GM18867 (cell line): ENCODE measurements at regions not wholly inside any gene's neighbourhood (a gene's known extent, or its start where the extent isn't known, plus 50 kb on each side); places are given as distances from the start of the nearest gene placed in this dataset.

Experiments
- ATAC-seq: cut with Tn5 transposase; IDR thresholded peaks from one replicate; pipeline ENCODE4 v1.9.1; 2021; ENCODE audit warnings: mild to moderate bottlenecking, moderate library complexity; ENCODE audit not compliant: unreplicated experiment

- no peak for ATAC-seq
Observed at GRCh38 chr2:23128684-23129292, 256.2 kb upstream of the KLHL29 start.

DNA sequence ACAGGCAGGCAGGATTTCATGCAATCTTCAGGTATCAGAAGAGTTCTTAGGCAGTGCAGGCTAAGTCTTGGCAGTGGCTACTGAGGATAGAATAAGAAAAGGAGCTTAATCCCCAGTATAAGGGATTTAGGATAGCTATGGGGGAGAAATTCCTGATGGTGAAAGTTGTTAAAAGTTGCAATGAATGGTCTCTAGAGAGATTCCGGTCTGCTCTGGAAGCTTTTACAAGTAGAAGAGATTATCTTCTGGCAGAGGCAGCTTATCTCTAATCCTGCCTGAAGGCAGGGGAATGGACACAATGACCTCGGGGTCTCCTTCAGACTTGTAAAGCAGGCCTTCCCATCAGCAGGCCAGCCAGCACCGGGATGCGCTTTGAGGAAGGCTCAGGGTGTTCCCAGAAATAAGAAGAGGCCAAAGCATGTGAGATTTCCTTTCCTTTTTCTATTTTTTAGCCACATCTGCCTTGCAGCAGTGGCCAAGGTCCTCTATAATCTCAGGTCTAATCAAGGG lies 253.9 kb upstream of the KLHL29 start:
- no peak for ATAC-seq

- no peak for ATAC-seq
Observed at GRCh38 chr2:23132000-23132399, 253.0 kb upstream of the KLHL29 start.

DNA sequence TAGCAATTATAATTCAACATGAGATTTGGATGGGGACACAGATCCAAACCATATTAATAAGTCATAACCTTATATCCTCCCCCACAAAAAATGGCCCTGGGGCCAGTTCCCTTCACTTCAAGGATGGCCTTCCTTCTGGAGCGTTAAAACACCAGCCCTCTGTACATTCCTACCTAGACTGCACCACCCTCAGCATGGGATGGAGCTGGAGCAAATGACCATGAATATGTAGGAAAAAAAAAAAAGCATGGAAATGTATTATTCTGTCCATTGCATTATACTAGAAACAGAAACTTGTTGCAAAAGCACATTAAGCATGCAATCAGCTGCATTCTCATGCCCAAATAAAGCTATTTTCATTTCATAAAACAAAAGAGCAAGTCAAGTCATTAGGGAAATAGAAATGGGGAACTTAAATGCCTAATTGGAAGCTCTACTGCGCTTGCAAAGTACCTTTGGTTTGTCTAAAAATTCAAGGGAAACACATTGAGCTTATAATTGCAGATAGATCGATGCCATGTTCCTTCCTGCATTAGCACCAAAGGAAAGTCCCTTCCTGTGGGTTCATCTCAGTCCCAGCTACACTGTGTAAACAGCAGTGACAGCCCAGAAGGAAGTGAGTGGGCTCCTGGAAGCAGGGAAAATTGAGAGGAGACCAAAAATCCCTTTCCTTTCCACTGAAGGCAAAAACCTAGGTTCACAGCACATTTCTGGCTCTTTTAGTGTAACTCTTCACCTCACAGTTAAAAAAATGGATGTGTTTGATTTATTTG lies 252.0 kb upstream of the KLHL29 start:
- ATAC-seq: no peak

- ATAC-seq: no peak
Observed at GRCh38 chr2:23134726-23135125, 250.3 kb upstream of the KLHL29 start.

DNA sequence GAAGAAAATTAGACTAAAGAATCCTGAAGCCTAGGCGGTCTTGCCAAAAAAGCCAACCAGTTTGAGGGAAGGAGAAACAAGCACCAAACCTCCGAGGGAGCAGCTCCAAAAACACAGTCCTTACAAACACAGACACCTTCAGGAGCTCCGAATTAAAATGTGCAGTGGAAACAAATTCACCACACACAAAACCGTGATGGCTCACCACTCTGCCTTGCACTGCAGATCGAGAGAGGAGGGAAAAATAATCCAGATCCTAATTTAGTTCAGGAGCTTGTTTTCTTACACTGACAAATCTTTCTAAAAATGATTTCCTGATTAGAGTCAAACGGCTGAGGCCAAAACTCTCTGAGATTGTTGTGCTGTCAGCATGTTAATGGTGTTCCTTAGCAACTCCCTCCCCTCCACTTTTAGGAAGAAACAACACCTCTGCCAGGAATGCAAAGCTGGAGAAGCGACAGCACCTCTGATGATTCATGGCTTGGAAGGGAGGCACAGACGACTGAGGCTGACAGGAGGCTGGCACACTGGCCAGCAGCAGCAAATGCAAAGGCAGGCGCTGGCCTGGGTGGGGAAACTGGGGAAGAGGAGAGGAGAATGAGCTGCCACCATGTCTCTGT lies 249.4 kb upstream of the KLHL29 start:
- no peak for ATAC-seq

- no peak for ATAC-seq
Observed at GRCh38 chr2:23137166-23137565, 247.8 kb upstream of the KLHL29 start.

- no peak for ATAC-seq
Observed at GRCh38 chr2:23138701-23139100, 246.3 kb upstream of the KLHL29 start.

DNA sequence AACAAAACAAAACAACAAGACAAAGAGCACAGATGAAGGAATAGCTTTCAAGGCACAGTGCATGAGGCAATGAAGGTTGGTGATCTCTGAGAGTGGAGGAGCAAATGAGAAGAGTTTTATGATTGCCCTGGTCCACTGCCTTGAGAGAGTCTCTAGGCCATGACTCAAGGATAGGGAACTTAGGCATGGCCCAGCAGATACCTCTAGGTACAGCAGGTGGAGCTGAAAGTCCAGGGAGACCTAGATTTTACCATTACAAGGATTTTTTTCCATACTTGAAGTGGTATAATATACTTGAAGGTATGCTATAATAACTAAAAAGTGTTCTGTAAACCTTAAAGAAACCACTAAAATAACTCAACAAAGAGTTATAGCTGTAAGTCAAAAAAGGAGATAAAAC lies 239.5 kb upstream of the KLHL29 start:
- no peak for ATAC-seq

GRCh38 chr2:23146011-23146410 lies 239.0 kb upstream of the KLHL29 start:
- ATAC-seq: no peak

DNA sequence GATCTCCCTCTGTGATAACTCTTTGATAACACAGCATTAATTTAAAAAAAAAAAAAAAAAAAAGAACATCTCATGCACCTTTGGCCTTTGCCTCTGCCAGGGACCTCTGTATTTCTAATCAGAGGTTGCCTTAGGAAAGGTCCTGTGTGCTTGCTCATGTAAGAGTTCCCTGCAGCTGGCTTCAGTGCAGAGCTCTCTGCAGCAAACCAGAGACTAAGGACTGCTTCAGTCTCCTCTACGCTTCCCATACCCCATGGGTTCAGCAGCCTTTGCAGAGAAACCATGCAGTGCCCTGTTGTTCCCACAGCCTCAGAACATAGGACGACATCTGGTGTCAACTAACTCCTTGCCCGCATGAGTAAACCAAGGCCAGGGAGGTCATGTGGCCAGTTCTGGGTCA lies 236.6 kb upstream of the KLHL29 start:
- ATAC-seq: no peak

DNA sequence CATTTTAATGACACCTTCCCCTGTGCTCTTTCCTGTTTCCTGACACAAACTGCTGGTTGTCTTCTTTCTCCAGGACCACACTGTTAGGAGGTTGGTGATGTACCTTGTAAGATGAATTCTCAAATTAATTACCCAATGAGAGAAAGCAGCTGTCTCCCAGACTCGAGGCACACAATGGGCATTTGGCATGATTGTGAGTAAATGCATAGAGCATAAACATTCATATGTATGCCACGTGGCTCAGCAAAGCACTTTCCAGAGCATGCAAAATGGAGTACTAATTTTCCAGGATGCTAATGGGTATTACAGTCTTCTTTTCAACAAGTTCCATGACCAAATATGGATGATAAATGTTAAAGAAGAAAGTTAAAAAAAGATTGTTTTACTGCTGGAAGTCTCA lies 235.2 kb upstream of the KLHL29 start:
- no peak for ATAC-seq

GRCh38 chr2:23153484-23153883 lies 231.5 kb upstream of the KLHL29 start:
- ATAC-seq: no peak

- ATAC-seq: no peak
Observed at GRCh38 chr2:23155022-23155421, 230.0 kb upstream of the KLHL29 start.

GRCh38 chr2:23157812-23158211 lies 227.2 kb upstream of the KLHL29 start:
- ATAC-seq: no peak

DNA sequence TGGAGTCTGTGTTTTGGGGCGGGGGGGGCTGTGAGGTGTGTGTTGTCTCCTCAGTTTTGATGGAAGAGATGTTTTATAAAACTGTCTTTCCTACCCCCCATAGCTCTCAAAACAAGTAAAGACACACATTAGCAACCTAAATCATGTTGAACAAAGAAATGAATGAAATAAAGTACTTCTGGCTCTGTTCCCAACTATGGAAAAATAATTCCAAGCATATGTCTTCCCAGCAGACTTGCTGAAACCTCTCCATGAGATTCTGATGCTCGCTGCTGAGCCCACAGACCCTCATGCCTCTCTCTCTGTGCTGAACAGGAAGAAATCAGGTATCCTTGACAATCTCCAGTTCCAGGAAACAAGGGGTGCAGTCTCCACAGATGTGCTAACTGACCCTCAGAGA lies 226.7 kb upstream of the KLHL29 start:
- no peak for ATAC-seq

DNA sequence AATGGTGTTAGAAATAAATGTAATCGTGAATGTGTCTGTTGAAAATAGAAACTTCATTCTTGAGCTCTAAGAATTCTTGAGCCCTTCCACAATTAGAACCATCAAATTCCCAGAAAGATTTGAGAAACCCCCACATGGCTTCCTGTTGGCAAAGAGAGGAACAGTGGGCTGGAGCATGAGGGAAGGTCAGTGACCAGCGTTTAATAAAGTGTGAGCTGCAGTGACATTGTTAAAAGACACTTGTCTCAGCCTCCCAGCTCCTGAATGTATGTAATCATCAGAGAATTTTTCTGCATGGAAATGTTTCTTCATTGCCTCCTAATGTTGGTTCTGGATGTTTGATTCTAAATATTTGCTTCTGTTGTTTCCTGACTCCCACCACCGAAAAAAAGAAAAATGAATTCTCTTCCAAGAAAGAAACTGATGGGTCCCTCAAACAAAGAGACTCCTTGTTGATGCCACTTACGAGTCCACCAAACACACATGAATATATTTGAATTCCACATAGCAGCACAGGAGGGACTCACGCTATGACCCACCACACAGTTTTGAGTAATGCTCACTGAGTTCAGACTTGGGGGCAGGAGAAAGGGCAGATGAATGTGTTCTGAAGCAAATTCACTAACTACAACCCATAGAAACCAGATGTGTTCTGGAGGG lies 225.1 kb upstream of the KLHL29 start:
- no peak for ATAC-seq

- ATAC-seq: no peak
Observed at GRCh38 chr2:23164173-23164572, 220.8 kb upstream of the KLHL29 start.

GRCh38 chr2:23169896-23170295 lies 215.1 kb upstream of the KLHL29 start:
- ATAC-seq: no peak

DNA sequence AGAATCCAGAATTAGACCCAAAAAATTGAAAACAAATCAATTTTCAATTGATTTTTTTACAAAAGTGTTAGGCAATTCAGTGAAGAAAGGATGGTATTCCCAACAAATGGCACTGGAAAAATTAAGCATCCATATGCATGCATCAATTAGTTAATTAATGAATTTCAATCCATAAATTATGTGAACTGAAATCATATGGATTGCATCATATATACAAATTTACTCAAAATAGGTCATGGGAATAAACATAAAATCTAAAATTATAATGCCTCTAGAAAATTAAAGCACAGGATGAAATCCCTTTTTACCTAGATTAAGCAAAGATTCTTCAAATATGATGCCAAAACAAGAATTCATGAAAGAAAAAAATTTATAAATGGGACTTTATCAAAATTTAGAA lies 213.9 kb upstream of the KLHL29 start:
- ATAC-seq: no peak

GRCh38 chr2:23178396-23178795 lies 206.6 kb upstream of the KLHL29 start:
- ATAC-seq: no peak

DNA sequence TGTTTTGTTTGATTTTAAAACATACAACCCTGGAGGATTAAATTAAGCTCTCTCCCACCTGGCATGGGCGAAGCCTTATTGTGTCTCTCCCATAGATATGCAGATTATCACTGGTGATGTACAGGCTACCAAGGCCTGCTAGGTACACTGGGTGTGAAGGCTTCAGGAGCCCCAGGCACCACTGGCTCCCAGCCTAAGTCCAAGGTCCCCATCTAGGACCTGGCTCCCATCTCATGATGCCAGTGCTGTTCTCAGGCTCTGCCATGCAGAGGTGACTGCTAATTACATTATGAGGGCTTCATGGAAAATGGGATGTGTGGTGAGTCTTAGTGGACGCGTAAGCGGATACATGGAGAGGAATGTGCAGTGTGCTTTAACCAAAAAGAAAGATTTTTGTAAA lies 201.2 kb upstream of the KLHL29 start:
- no peak for ATAC-seq
